ENCODE measurements at regions not wholly inside any gene's neighbourhood (a gene's known extent, or its start where the extent isn't known, plus 50 kb on each side); places are given as distances from the start of the nearest gene placed in this dataset.

GRCh38 chr10:31263903-31264302 lies 55.1 kb upstream of the ZEB1 start:
- no peak for DNase-seq (ENCODE audit: low spot score)
- FAIRE-seq: no peak

- DNase-seq (ENCODE audit: low spot score): no peak
- FAIRE-seq: no peak
These were observed 50.3 kb upstream of the ZEB1 start for GRCh38 chr10:31268444-31269303.
